ENCODE measurements at regions not wholly inside any gene's neighbourhood (a gene's known extent, or its start where the extent isn't known, plus 50 kb on each side); places are given as distances from the start of the nearest gene placed in this dataset.

- H3K4me2 ChIP-seq (ENCODE audit: low read length) = no peak overlapping the region
- no peaks in the 10 kb centered on the region for H3K4me1 ChIP-seq
- H3K27ac ChIP-seq = no peak overlapping the region
- H3K9me3 ChIP-seq (ENCODE audit: control insufficient read depth, low read length) = no peaks in the 10 kb centered on the region
- H3K9ac ChIP-seq = no peak overlapping the region
- no peaks in the 10 kb centered on the region for H3K79me2 ChIP-seq
- H3K36me3 ChIP-seq (ENCODE audit: control insufficient read depth, insufficient read depth, low read length) = no peaks in the 10 kb centered on the region
- H3K27me3 ChIP-seq (ENCODE audit: control insufficient read depth, insufficient read depth, low read length) = no peaks in the 10 kb centered on the region
- no peak for TF ChIP-seq CTCF (IDR thresholded peaks at IDR 0.05)
- H2AFZ ChIP-seq = no peak overlapping the region
- H3K4me3 ChIP-seq (ENCODE audit: low read depth, low read length) = no peak overlapping the region
These were observed 219.8 kb downstream of the NEBL start for GRCh38 chr10:20677340-20677739.

- no peaks in the 10 kb centered on the region for H3K27me3 ChIP-seq (ENCODE audit: control insufficient read depth, insufficient read depth, low read length)
- H3K4me1 ChIP-seq = no peaks in the 10 kb centered on the region
- H3K9me3 ChIP-seq (ENCODE audit: control insufficient read depth, low read length) = no peaks in the 10 kb centered on the region
- H3K4me2 ChIP-seq (ENCODE audit: low read length) = no peak overlapping the region
- no peaks in the 10 kb centered on the region for H3K79me2 ChIP-seq
- H3K36me3 ChIP-seq (ENCODE audit: control insufficient read depth, insufficient read depth, low read length) = no peaks in the 10 kb centered on the region
- H3K9ac ChIP-seq = no peak overlapping the region
- H3K4me3 ChIP-seq (ENCODE audit: low read depth, low read length) = no peak overlapping the region
- no peak overlapping the region for H3K27ac ChIP-seq
- H2AFZ ChIP-seq = no peak overlapping the region
- TF ChIP-seq CTCF (IDR thresholded peaks at IDR 0.05) = no peak
These were observed 222.2 kb downstream of the NEBL start for GRCh38 chr10:20674926-20675325.

- TF ChIP-seq CTCF (IDR thresholded peaks at IDR 0.05) = no peak
- Histone ChIP-seq H3K27ac (no peak overlapping the region), H3K79me2 (no peaks in the 10 kb centered on the region), H3K4me3 (ENCODE audit: low read depth, low read length) (no peak overlapping the region), H3K9ac (no peak overlapping the region), H3K4me2 (ENCODE audit: low read length) (no peak overlapping the region), H3K27me3 (ENCODE audit: control insufficient read depth, insufficient read depth, low read length) (no peaks in the 10 kb centered on the region), H3K4me1 (no peaks in the 10 kb centered on the region), H3K9me3 (ENCODE audit: control insufficient read depth, low read length) (no peaks in the 10 kb centered on the region), H3K36me3 (ENCODE audit: control insufficient read depth, insufficient read depth, low read length) (no peaks in the 10 kb centered on the region), H2AFZ (no peak overlapping the region)
These were observed 223.9 kb downstream of the NEBL start for GRCh38 chr10:20673175-20673574.

GRCh38 chr10:20672741-20673140 is 224.4 kb downstream of the NEBL start:
- Histone ChIP-seq H3K9me3 (ENCODE audit: control insufficient read depth, low read length) (no peaks in the 10 kb centered on the region), H3K9ac (no peak overlapping the region), H3K27ac (no peak overlapping the region), H2AFZ (no peak overlapping the region), H3K4me1 (no peaks in the 10 kb centered on the region), H3K79me2 (no peaks in the 10 kb centered on the region), H3K36me3 (ENCODE audit: control insufficient read depth, insufficient read depth, low read length) (no peaks in the 10 kb centered on the region), H3K4me2 (ENCODE audit: low read length) (no peak overlapping the region), H3K4me3 (ENCODE audit: low read depth, low read length) (no peak overlapping the region), H3K27me3 (ENCODE audit: control insufficient read depth, insufficient read depth, low read length) (no peaks in the 10 kb centered on the region)
- TF ChIP-seq CTCF (IDR thresholded peaks at IDR 0.05) = no peak

- Histone ChIP-seq H3K9ac (no peak overlapping the region), H3K27me3 (ENCODE audit: control insufficient read depth, insufficient read depth, low read length) (no peaks in the 10 kb centered on the region), H3K4me2 (ENCODE audit: low read length) (no peak overlapping the region), H2AFZ (no peak overlapping the region), H3K79me2 (no peaks in the 10 kb centered on the region), H3K4me3 (ENCODE audit: low read depth, low read length) (no peak overlapping the region), H3K27ac (no peak overlapping the region), H3K9me3 (ENCODE audit: control insufficient read depth, low read length) (no peaks in the 10 kb centered on the region), H3K36me3 (ENCODE audit: control insufficient read depth, insufficient read depth, low read length) (no peaks in the 10 kb centered on the region), H3K4me1 (no peaks in the 10 kb centered on the region)
- no peak for TF ChIP-seq CTCF (IDR thresholded peaks at IDR 0.05)
These were observed 226.5 kb downstream of the NEBL start for GRCh38 chr10:20670579-20670978.
